Stomach smooth muscle (tissue), 2 donors: ENCODE measurements at regions not wholly inside any gene's neighbourhood (a gene's known extent, or its start where the extent isn't known, plus 50 kb on each side); places are given as distances from the start of the nearest gene placed in this dataset.
"Not testable (repeated sequence)": the region's sequence is repeated elsewhere in the genome, so short reads cannot be mapped to it uniquely, and the experiment has no call there.

Experiments used
- H3K27ac ChIP-seq: one replicate; pipeline ENCODE4 v1.7.0; 2013; ENCODE audit warnings: mild to moderate bottlenecking, low read length, inconsistent platforms
- H3K27me3 ChIP-seq, 2 donors: one replicate each; pipeline ENCODE4 v1.7.0; 2013; ENCODE audit warnings: low read length in 2 of 2; ENCODE audit not compliant: insufficient read depth in 2 of 2, control insufficient read depth in 1 of 2
- H3K36me3 ChIP-seq, 2 donors: one replicate each; pipeline ENCODE4 v1.7.0; 2013; ENCODE audit warnings: low read length in 2 of 2; ENCODE audit not compliant: control insufficient read depth in 2 of 2, insufficient read depth in 2 of 2
- H3K4me1 ChIP-seq: one replicate; pipeline ENCODE4 v1.7.0; 2013; ENCODE audit warnings: low read length; ENCODE audit not compliant: control insufficient read depth, insufficient read depth
- H3K4me3 ChIP-seq, 2 donors: one replicate each; pipeline ENCODE4 v1.7.0; 2013; ENCODE audit warnings: low read length in 2 of 2
- H3K9ac ChIP-seq, 2 donors: one replicate each; pipeline ENCODE4 v1.7.0; 2013; ENCODE audit warnings: low read length in 2 of 2, mild to moderate bottlenecking in 1 of 2
- H3K9me3 ChIP-seq, 2 donors: one replicate each; pipeline ENCODE4 v1.7.0; 2013; ENCODE audit warnings: low read length in 2 of 2; ENCODE audit not compliant: control insufficient read depth in 2 of 2
- donor health status: healthy.
- donor health status: Pancreatic carcinoma.

DNA sequence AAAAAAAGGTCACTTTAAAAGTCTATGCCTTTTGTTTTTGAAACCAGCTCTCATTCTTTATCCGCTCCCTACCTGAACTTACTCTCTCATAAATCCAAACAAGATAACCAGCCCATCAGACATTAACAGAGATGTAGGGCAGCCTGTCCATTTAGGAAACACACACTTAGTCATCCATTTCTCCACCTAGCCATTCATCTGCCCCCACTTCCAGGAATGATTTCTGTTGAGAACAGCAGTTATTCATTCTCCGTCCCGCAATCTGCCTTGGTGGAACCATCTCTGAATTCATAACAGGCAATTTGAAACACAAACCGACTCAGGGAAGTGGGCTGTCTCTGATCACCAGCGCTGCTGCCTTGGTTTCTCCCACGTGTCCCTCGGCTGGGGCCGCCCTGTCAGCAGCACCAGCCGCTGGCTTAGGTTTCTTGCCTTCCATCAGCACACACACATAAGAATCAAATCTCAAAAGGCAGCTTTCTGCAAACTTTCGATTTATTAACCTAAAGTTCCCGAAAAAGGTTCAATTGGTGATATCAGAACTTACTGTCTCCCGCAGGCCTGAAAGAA, 528.2 kb upstream of the NRP1 start:
- H3K4me3 ChIP-seq, result no peak overlapping the region
- no peak overlapping the region for H3K9ac ChIP-seq
- no peaks in the 10 kb centered on the region for H3K27me3 ChIP-seq
- no peaks in the 10 kb centered on the region for H3K36me3 ChIP-seq
- no peaks in the 10 kb centered on the region for H3K9me3 ChIP-seq
- no peaks in the 10 kb centered on the region for H3K4me1 ChIP-seq
- H3K27ac ChIP-seq, result no peak overlapping the region

DNA sequence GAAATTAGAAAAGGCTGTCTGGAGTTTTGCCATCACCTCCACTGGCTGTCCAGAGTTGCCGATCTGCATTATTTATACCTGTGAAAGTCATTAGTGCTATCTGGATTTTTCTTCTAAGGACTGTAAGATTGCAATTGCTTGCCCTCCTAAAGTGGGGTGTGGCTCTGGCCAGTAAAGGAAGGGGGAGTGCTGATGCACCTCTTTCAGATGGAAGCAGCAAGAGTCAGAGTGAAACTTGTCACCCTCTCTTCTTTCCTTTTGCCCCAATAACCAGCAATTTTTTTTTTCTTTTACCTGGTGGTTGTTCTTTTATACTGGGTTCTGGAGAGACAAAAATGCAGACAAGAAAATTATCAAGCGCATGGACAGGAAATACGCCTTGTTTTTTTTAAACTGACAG, 527.4 kb upstream of the NRP1 start:
- H3K4me3 ChIP-seq, result no peak overlapping the region
- H3K9me3 ChIP-seq, result no peaks in the 10 kb centered on the region

DNA sequence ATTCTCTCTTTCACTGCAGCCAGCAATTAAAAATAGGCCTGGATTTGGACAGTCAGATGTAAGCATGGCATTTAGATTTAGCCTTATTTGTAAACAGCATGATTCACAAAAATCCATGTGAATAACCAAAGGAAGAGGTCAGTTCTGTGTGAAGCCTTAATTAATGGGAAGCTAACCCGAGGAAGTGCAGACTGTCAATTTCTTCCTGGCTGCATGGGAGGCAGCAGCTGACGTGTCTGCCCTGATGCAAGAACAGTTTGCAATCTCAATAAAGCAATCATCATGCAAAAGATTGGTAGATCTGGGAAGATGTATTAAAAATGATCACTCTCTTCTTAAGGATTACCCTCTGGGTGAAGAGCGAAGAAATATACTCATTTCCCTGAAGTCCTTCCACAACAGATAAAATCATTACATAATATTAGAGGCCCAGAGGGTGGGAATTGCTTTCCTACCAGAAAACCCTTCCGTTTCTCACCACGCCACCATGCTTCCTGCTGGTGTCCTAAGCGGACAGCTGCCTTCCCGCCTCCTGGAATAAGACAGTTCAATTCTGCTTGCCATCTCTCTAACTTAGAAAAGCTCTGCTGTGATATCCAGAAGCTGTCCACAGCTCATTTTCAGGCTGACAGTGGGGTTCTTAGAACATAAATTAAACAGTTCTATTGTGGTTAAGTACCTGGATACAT, 526.7 kb upstream of the NRP1 start:
- no peaks in the 10 kb centered on the region for H3K4me1 ChIP-seq
- H3K9me3 ChIP-seq, result no peaks in the 10 kb centered on the region
- no peak overlapping the region for H3K9ac ChIP-seq
- no peaks in the 10 kb centered on the region for H3K36me3 ChIP-seq
- H3K27ac ChIP-seq, result no peak overlapping the region
- no peak overlapping the region for H3K4me3 ChIP-seq
- H3K27me3 ChIP-seq, result no peaks in the 10 kb centered on the region

More for the DNA sequence above, 527.4 kb upstream of the NRP1 start:
- H3K9ac ChIP-seq, result no peak overlapping the region
- no peaks in the 10 kb centered on the region for H3K4me1 ChIP-seq
- H3K36me3 ChIP-seq, result no peaks in the 10 kb centered on the region
- no peaks in the 10 kb centered on the region for H3K27me3 ChIP-seq
- no peak overlapping the region for H3K27ac ChIP-seq

DNA sequence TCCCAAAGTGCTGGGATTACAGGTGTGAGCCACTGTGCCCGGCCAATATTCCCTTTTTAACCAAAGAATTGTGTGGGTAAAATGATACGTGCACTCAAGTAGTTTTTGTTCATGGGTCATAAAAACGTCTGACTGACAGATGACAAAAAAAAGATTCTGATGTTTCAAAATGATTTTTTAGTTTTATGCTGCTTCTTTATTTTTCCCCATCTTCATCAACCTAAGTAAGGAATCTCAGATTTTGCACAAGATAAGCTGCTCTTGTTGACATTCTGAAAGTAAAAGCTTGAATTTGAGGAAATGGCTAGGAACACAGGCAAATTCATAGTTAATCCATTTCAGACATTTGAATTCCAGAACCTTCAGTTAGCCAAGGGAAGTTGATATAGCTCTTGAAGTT, 526.1 kb upstream of the NRP1 start:
- Histone ChIP-seq H3K4me3 (no peak overlapping the region), H3K36me3 (no peaks in the 10 kb centered on the region), H3K27me3 (no peaks in the 10 kb centered on the region), H3K4me1 (no peaks in the 10 kb centered on the region), H3K9ac (no peak overlapping the region), H3K27ac (no peak overlapping the region), H3K9me3 (no peaks in the 10 kb centered on the region)

DNA sequence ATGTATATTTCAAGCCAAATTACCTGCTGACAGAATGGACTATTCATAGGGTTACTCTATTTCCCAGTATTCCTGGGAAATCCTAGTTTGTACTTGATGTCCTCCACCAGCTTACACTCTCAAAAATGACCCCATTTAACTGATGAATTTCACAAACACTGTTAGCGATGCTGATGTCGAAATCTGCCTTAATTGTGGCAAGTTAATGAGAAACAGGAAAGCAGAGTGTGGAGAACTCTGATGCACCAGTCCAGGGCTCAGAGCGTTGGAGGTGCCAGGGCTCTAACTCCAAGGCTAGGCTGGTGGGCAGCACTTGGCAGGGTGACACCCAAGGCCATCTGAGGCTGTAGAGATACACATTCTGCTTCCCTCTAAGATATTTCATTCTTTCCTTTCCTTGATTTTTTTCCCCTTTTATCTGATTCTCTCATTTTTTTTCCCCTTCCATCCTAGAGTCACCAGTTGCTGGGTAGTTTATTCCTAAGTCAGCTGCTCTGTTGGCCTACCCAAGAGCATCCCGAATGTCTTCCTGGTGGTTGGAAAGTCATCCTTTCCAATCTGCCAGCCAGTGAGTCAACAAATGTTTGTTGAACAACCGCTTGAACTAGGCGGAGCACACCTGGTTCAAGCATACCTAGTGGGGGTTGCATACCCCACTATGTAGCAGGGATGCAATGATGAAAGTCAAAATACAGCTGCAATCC, 525.0 kb upstream of the NRP1 start:
- Histone ChIP-seq H3K27ac (no peak overlapping the region), H3K9ac (no peak overlapping the region), H3K36me3 (no peaks in the 10 kb centered on the region), H3K4me3 (no peak overlapping the region), H3K27me3 (no peaks in the 10 kb centered on the region), H3K4me1 (no peaks in the 10 kb centered on the region), H3K9me3 (no peaks in the 10 kb centered on the region)

DNA sequence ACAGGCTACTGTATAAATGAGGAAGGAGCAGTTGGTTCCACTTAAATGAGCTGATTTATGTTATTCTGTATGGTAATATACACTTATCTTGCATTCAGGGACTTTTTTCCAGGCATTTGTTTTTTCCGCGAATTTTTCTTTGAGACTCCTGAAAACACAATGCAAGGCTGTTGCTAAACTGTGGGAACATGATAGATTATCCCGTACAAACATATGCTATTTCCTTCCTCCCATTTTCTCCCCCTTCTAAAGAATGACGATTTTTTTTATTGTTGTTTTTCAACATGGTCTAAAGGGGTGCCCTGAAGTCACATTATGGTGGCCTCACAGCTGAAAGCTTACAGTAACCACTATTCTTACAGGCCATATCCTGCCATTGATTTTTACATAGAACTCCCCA, 523.9 kb upstream of the NRP1 start:
- no peaks in the 10 kb centered on the region for H3K9me3 ChIP-seq
- no peaks in the 10 kb centered on the region for H3K4me1 ChIP-seq
- no peak overlapping the region for H3K27ac ChIP-seq
- H3K9ac ChIP-seq, result no peak overlapping the region
- no peaks in the 10 kb centered on the region for H3K27me3 ChIP-seq
- H3K4me3 ChIP-seq, result no peak overlapping the region
- H3K36me3 ChIP-seq, result no peaks in the 10 kb centered on the region

DNA sequence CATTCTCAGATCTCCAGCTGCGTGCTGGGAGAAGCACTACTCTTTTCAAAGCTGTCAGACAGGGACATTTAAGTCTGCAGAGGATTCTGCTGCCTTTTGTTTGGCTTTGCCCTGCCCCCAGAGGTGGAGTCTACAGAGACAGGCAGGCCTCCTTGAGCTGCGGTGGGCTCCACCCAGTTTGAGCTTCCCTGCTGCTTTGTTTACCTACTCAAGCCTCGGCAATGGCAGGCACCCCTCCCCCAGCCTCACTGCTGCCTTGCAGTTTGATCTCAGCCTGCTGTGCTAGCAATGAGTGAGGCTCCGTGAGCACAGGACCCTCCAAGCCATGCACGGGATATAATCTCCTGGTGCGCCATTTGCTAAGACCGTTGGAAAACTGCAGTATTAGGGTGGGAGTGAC, 518.8 kb upstream of the NRP1 start:
- not testable (repeated sequence) for H3K27me3 ChIP-seq, H3K9me3 ChIP-seq

DNA sequence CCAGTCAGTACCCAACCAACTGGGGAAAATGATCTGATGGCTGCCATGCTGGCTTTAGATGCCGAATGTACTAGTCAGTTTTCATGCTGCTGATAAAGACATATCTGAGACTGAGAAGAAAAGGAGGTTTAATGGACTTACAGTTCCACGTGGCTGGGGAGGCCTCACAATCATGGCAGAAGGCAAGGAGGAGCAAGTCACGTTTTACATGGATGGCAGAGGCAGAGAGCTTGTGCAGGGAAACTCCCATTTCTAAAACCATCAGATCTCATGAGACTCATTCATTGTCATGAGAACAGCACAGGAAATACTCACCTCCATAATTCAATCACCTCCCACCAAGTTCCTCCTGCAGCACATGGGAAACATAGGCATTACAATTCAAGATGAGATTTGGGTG, 508.9 kb upstream of the NRP1 start:
- Histone ChIP-seq H3K9ac (no peak overlapping the region), H3K27ac (no peak overlapping the region), H3K4me3 (no peak overlapping the region), H3K4me1 (no peaks in the 10 kb centered on the region), H3K27me3 (no peaks in the 10 kb centered on the region), H3K36me3 (no peaks in the 10 kb centered on the region), H3K9me3 (no peaks in the 10 kb centered on the region)

More for the DNA sequence above, 518.8 kb upstream of the NRP1 start:
- not testable (repeated sequence) for H3K4me1 ChIP-seq, H3K4me3 ChIP-seq, H3K9ac ChIP-seq, H3K27ac ChIP-seq, H3K36me3 ChIP-seq

DNA sequence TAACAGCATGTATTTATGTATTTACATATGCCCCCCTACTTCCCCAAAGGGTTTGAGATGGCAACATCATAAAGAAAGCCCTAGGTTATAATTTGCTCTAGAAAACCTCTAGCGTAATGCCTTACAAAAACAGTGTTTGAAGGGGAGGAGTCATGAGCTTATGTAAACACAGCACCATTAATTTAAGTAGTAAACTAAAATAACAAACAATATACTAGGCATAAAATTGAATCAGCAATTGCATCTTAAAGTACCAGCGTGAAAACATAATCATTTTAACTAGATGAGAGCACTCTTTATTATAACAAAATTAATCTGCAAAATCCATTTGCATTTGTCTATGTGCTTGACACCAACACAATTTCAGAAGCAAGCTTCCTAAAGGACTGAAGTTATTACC, 507.2 kb upstream of the NRP1 start:
- H3K9ac ChIP-seq, result no peak overlapping the region
- no peaks in the 10 kb centered on the region for H3K9me3 ChIP-seq
- no peak overlapping the region for H3K4me3 ChIP-seq
- H3K27ac ChIP-seq, result no peak overlapping the region
- no peaks in the 10 kb centered on the region for H3K36me3 ChIP-seq
- H3K4me1 ChIP-seq, result no peaks in the 10 kb centered on the region
- peaks cover 0 to 2% of the 10 kb centered on the region in 2 donors for H3K27me3 ChIP-seq

DNA sequence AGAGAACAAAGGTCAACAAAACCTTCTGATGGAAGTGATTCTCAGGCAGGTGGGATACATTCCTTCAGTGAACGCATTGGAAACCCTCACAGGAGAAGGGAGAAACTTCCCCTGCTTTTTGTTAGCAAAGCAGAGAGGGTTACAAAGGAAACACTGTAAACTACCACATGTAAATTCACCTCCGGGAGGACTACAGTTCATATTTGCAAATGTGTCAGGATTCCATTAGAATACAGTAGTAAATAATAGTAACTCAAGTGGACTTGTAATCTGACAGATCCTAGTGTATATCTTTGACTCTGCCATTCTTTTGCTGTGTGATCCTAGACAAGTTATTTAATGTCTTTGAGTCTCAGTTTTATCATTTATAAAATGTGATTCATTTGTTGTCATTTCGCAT, 504.3 kb upstream of the NRP1 start:
- no peaks in the 10 kb centered on the region for H3K36me3 ChIP-seq
- H3K4me1 ChIP-seq, result no peaks in the 10 kb centered on the region
- H3K9me3 ChIP-seq, result no peaks in the 10 kb centered on the region
- H3K9ac ChIP-seq, result no peak overlapping the region
- H3K27me3 ChIP-seq, result peaks cover 0 to 2% of the 10 kb centered on the region in 2 donors
- H3K27ac ChIP-seq, result no peak overlapping the region
- H3K4me3 ChIP-seq, result no peak overlapping the region

DNA sequence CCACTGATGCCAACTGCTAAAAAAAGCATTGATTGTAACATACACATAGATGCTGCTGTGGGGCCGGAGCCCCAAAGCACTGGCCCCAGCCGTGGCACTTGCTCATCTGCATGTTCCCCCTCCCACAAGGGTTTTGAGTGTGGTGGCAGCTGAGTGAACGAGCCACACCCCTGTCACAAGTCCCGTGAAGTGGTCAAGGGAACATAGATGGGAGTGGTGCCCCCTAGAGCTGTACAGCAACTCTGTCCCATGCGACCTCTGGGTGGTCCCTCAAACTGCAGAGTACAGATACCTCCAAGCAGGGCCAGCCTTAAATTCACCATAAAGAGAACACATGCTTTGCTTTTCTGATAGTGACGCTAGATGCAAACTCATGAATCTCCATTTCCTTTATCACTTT, 503.3 kb upstream of the NRP1 start:
- Histone ChIP-seq H3K9me3 (no peaks in the 10 kb centered on the region), H3K36me3 (no peaks in the 10 kb centered on the region), H3K27ac (no peak overlapping the region), H3K4me1 (no peaks in the 10 kb centered on the region), H3K4me3 (no peak overlapping the region), H3K9ac (no peak overlapping the region), H3K27me3 (peaks cover 0 to 2% of the 10 kb centered on the region in 2 donors)
